ENCODE measurements at regions not wholly inside any gene's neighbourhood (a gene's known extent, or its start where the extent isn't known, plus 50 kb on each side); places are given as distances from the start of the nearest gene placed in this dataset.

DNA sequence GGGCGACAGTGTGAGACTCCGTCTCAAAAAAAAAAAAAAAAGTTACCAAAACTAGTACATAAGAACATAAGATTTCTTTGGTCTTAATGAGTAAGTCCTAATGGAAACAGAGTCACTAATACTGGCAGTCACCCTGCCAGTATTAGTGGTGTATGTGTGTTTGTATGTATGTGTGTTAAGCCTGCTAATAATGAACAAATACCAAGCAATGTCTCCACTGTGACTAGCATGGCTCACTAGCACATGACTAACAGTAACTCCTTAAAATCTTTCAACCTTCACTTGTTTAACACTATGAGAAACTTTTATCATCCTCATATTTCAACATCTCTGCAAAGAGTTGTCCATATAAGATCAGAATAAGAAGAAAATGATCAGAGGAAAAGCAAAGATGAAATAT is 231.0 kb upstream of the ATP11B start:
- TF ChIP-seq, protein P1, sequence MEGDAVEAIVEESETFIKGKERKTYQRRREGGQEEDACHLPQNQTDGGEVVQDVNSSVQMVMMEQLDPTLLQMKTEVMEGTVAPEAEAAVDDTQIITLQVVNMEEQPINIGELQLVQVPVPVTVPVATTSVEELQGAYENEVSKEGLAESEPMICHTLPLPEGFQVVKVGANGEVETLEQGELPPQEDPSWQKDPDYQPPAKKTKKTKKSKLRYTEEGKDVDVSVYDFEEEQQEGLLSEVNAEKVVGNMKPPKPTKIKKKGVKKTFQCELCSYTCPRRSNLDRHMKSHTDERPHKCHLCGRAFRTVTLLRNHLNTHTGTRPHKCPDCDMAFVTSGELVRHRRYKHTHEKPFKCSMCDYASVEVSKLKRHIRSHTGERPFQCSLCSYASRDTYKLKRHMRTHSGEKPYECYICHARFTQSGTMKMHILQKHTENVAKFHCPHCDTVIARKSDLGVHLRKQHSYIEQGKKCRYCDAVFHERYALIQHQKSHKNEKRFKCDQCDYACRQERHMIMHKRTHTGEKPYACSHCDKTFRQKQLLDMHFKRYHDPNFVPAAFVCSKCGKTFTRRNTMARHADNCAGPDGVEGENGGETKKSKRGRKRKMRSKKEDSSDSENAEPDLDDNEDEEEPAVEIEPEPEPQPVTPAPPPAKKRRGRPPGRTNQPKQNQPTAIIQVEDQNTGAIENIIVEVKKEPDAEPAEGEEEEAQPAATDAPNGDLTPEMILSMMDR (conservative IDR thresholded peaks at IDR 0.05; ENCODE audit: low read depth, low read length) = no peak
- TF ChIP-seq POLR2A (IDR thresholded peaks at IDR 0.05; ENCODE audit: low read depth, low read length) (no peak), SMC3 (IDR thresholded peaks at IDR 0.05; ENCODE audit: low read depth, low read length) (no peak), MAFK (IDR thresholded peaks at IDR 0.05; ENCODE audit: low read depth, low read length) (no peak), FOS (IDR thresholded peaks at IDR 0.05; ENCODE audit: low read depth, low read length) (no peak), RAD21 (IDR thresholded peaks at IDR 0.05; ENCODE audit: low read length) (no peak), MAZ (IDR thresholded peaks at IDR 0.05; ENCODE audit: borderline replicate concordance, low read depth, low read length) (no peak)
- TF ChIP-seq, protein P2, sequence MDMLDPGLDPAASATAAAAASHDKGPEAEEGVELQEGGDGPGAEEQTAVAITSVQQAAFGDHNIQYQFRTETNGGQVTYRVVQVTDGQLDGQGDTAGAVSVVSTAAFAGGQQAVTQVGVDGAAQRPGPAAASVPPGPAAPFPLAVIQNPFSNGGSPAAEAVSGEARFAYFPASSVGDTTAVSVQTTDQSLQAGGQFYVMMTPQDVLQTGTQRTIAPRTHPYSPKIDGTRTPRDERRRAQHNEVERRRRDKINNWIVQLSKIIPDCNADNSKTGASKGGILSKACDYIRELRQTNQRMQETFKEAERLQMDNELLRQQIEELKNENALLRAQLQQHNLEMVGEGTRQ (IDR thresholded peaks at IDR 0.05; ENCODE audit: low read depth, low read length) = no peak
- TF ChIP-seq, protein P3, sequence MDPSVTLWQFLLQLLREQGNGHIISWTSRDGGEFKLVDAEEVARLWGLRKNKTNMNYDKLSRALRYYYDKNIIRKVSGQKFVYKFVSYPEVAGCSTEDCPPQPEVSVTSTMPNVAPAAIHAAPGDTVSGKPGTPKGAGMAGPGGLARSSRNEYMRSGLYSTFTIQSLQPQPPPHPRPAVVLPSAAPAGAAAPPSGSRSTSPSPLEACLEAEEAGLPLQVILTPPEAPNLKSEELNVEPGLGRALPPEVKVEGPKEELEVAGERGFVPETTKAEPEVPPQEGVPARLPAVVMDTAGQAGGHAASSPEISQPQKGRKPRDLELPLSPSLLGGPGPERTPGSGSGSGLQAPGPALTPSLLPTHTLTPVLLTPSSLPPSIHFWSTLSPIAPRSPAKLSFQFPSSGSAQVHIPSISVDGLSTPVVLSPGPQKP (IDR thresholded peaks at IDR 0.05; ENCODE audit: borderline replicate concordance, low read depth, low read length) = no peak
